Adipocyte (in vitro differentiated cells): ENCODE measurements at regions not wholly inside any gene's neighbourhood (a gene's known extent, or its start where the extent isn't known, plus 50 kb on each side); places are given as distances from the start of the nearest gene placed in this dataset.

Experiments
- DNase-seq: peaks from one replicate; pipeline ENCODE4 v3.0.0-alpha.2; 2015; ENCODE audit warnings: low read depth
- H3K27me3 ChIP-seq: replicated peaks from 2 replicates; pipeline ENCODE4 v1.7.0; 2013; ENCODE audit warnings: mild to moderate bottlenecking, low read length, moderate library complexity; ENCODE audit not compliant: control insufficient read depth, insufficient read depth
- H3K36me3 ChIP-seq: 2 replicates; pipeline ENCODE4 v1.7.0; 2013; ENCODE audit warnings: low read length, mild to moderate bottlenecking, moderate library complexity; ENCODE audit not compliant: control insufficient read depth, insufficient read depth, severe bottlenecking
- H3K4me1 ChIP-seq: 2 replicates; pipeline ENCODE4 v1.7.0; 2013; ENCODE audit warnings: mild to moderate bottlenecking, low read length, moderate library complexity; ENCODE audit not compliant: control insufficient read depth, insufficient read depth
- H3K4me3 ChIP-seq: 2 replicates; pipeline ENCODE4 v1.7.0; 2013; ENCODE audit warnings: mild to moderate bottlenecking, low read length, moderate library complexity
- H3K9ac ChIP-seq: 2 replicates; pipeline ENCODE4 v1.7.0; 2013; ENCODE audit warnings: mild to moderate bottlenecking, low read length, moderate library complexity
- H3K9me3 ChIP-seq: 2 replicates; pipeline ENCODE4 v1.7.0; 2013; ENCODE audit warnings: mild to moderate bottlenecking, low read length, moderate library complexity; ENCODE audit not compliant: control insufficient read depth

DNA sequence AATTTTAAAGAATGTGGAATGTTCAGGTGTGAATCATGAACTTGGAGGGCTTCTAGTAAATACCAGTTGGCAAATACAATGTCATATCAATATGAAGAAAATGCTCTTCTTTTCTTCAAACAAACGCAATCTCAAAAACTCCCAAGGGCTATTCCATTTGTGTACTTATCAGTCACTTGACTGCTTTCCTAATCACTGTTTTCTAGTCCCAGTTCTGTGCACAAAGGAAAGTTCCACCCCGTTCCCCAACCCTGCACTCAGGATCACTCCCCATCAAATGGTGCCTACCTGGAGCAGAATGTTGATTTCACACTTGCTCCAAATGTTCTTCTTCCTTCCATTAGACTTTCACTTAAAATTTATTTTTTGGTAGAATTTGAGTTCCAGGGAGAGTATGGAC, 92.6 kb upstream of the RFC3 start:
- Histone ChIP-seq H3K27me3 (no peaks in the 10 kb centered on the region), H3K4me3 (no peak overlapping the region), H3K4me1 (peaks cover 28% of the 10 kb centered on the region), H3K9ac (no peak overlapping the region), H3K9me3 (no peaks in the 10 kb centered on the region), H3K36me3 (no peaks in the 10 kb centered on the region)
- DNase-seq: no peak

DNA sequence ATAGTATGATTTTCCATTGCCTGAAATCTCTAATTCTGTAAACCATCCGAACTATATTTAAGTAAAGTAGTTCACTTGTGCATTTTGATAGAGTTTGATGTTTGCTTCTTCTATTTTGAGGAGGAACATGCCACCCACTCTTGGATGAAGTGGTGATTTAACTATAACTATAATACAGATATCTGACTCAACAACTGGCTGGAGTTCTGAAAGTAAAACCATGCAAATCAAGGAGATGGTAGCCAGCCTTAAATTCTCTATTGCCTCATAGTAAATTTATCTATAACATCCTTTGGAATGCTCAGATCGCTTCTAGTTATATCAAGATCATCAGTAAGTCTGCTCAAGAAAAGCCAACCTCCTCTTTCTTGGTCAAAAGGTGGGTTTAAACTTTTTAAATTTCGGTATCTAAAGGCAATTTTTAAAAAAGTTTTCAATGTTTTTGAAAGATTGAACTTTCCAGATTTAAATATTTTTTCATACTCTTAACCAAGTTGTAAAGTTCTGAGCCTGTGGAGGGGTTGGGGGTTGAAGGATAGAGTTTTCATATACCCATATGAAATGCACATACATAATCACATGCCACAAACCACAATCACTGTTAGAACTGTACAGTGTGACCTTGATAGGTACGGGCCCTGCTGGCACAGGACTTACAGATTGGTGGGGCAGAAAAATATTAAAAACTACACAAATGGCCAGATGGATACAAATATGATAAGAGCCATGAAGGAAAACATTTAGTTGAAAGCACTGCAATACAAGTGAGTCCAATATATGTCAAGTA, 90.5 kb upstream of the RFC3 start:
- no peak overlapping the region for H3K4me3 ChIP-seq
- no peaks in the 10 kb centered on the region for H3K27me3 ChIP-seq
- no peaks in the 10 kb centered on the region for H3K36me3 ChIP-seq
- peak; percentile 36 for DNase-seq
- H3K9me3 ChIP-seq: no peaks in the 10 kb centered on the region
- H3K4me1 ChIP-seq: peaks cover 12% of the 10 kb centered on the region
- H3K9ac ChIP-seq: no peak overlapping the region

DNA sequence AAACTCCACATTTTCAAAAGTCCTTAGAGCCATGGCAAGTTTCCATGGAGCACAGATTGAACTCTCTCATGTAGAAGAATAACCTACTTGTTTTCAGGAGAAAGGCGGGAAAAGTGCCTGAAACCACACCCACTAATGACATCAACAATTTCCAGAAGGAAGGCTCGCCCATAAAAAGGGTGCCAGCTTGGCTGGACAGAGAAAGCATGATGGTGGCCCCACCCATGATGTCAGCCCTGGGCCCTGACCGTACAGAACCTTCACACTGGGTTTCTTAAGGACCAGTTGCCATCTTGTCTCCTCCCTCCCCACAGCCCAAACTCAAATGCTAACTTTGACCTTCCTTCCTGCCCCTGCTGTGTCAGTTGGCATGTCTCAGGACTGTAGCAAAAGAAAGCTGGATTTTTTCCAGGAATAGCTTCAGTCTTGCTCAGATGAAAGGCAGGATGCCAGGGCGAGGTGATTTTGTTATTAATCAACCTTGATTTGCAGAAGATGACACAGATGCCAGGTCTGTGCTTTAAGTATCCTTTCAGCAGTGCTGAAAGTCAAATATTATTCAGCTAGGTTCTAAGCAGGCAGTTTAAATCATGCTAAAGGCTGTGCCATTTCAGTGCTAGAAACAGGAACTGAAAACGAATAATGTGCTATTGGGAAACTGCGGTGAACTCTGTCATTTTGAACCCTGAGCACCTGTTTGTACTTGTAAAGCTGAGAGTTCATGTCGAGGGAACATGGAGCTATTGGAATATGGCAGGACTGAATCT, 89.5 kb upstream of the RFC3 start:
- no peak overlapping the region for H3K9ac ChIP-seq
- no peaks in the 10 kb centered on the region for H3K9me3 ChIP-seq
- H3K4me1 ChIP-seq: peaks cover 3% of the 10 kb centered on the region
- no peak for DNase-seq
- no peak overlapping the region for H3K4me3 ChIP-seq
- H3K36me3 ChIP-seq: no peaks in the 10 kb centered on the region
- H3K27me3 ChIP-seq: no peaks in the 10 kb centered on the region

DNA sequence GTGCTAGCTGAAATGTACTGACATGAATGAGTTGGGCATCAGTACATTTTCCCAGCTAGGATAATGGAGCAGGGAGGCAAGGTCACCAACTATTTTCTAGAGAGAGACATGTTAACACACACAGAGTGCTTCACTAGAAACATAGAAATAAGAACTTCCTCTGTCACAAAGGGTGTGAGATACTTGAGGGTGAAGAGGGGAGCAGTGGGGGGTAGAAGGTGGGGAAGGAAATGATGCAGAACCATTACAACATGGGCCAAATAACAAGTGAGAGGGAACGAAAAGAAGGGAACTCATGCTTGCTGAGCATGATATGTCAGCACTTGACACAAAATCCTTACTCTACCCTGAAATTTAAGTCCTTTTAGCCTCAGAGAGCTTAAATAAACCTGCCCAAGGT, 87.8 kb upstream of the RFC3 start:
- Histone ChIP-seq H3K9ac (no peak overlapping the region), H3K36me3 (no peaks in the 10 kb centered on the region), H3K4me1 (no peaks in the 10 kb centered on the region), H3K4me3 (no peak overlapping the region), H3K9me3 (no peaks in the 10 kb centered on the region), H3K27me3 (no peaks in the 10 kb centered on the region)
- no peak for DNase-seq

DNA sequence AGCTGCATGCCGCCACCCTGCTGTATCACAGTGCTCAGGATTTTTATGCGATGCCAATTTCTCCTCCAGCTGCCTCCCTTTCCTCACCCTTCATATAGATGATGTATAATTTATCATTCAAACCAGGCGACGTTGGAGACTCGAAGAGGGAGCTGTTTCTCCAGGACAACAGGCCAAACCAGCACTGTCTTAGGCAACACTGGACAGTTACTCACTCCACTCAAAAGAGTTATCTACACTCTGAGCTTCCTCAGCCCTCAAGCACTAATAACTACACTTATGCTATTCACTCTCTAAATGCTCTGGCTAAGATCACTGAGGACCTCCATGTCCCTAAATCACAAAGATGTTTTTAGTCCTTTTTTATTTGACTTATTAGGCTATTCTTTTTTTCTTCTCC, 87.3 kb upstream of the RFC3 start:
- DNase-seq: no peak
- H3K9ac ChIP-seq: no peak overlapping the region
- no peaks in the 10 kb centered on the region for H3K9me3 ChIP-seq
- H3K36me3 ChIP-seq: no peaks in the 10 kb centered on the region
- no peak overlapping the region for H3K4me3 ChIP-seq
- H3K4me1 ChIP-seq: no peaks in the 10 kb centered on the region
- H3K27me3 ChIP-seq: no peaks in the 10 kb centered on the region

DNA sequence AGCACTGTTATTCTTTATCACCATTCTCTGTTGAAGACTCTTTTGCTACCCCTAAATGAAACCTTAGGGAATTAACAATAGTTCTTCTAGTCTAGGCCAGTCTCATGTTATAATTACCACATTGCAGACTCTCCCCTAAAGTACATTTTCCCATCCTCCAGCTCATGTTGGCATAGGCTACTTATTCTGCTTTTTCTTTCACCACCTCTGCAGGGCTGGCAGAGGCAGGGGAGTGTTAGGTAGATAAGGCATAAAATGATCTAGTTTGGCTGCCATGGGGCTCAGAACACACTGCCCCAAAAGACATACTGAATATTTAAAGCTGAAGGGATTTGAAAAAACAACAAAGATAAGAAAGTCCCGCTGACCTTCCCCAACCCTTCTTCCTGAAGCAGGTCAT, 82.7 kb upstream of the RFC3 start:
- no peaks in the 10 kb centered on the region for H3K9me3 ChIP-seq
- H3K4me3 ChIP-seq: no peak overlapping the region
- H3K9ac ChIP-seq: no peak overlapping the region
- no peaks in the 10 kb centered on the region for H3K36me3 ChIP-seq
- peaks cover 6% of the 10 kb centered on the region for H3K27me3 ChIP-seq
- H3K4me1 ChIP-seq: peaks cover 9% of the 10 kb centered on the region
- DNase-seq: no peak

DNA sequence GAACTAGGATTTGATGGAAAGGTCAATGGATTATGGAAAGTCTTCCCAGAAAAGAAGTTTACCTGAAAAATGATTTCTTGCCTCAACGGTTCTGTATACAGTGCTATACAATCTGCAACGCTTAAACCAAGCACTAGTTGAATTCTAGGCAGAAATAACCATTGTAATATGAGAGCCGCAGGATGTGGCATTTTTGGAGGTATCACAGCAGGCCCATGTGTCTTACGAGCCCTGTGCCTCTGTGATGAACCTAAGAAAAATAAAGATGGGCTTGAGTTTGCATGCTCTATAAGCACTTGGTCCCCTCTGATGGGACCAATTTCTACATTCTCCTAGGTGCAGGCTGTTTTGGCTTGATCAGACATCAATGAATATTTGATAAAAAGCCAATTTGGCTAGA, 78.7 kb upstream of the RFC3 start:
- Histone ChIP-seq H3K4me1 (peaks cover 9% of the 10 kb centered on the region), H3K27me3 (peaks cover 7% of the 10 kb centered on the region), H3K36me3 (no peaks in the 10 kb centered on the region), H3K4me3 (no peak overlapping the region), H3K9me3 (no peaks in the 10 kb centered on the region), H3K9ac (no peak overlapping the region)
- no peak for DNase-seq

DNA sequence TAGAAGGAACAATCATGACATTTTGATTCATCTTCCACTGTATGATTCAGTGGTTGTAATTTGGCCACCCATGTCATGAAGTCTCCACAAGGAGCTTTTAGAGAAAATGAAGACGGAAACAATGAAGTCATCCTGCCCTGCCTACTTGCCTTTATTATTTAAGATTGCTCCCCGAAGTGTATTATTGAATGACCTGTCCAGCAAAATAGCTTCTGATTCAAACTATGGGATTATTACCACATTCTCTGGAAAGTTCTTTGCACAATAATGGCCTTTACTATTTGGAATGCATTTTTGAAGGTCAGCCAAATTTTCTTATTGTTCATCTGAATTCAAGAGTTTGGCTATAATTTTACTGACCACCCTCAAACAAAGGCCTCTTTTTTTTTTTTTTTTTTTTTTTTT, 77.8 kb upstream of the RFC3 start:
- H3K9me3 ChIP-seq: no peaks in the 10 kb centered on the region
- peaks cover 9% of the 10 kb centered on the region for H3K4me1 ChIP-seq
- H3K4me3 ChIP-seq: no peak overlapping the region
- no peaks in the 10 kb centered on the region for H3K36me3 ChIP-seq
- no peak overlapping the region for H3K9ac ChIP-seq
- peaks cover 14% of the 10 kb centered on the region for H3K27me3 ChIP-seq
- DNase-seq: peak; percentile 70

DNA sequence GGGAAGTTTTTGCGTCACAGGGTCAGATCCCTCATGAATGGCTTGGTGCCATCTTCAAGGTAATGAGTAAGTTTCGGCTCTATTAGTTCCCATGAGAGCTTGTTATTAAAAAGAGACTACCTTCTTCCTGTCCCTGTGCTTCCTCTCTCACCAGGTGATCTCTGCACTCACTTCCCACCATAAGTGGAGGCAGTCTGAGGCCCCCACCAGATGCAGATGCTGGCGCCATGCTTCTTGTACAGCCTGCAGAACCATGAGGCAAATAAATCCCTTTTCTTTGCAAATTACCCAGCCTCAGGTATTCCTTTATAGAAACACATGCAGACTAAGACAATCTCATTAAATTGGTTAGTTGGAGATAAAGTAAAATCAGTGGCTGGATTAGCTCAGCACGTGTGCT, 75.6 kb upstream of the RFC3 start:
- Histone ChIP-seq H3K4me3 (no peak overlapping the region), H3K9ac (no peak overlapping the region), H3K27me3 (peaks cover 14% of the 10 kb centered on the region), H3K9me3 (no peaks in the 10 kb centered on the region), H3K4me1 (peaks cover 9% of the 10 kb centered on the region), H3K36me3 (no peaks in the 10 kb centered on the region)
- no peak for DNase-seq

DNA sequence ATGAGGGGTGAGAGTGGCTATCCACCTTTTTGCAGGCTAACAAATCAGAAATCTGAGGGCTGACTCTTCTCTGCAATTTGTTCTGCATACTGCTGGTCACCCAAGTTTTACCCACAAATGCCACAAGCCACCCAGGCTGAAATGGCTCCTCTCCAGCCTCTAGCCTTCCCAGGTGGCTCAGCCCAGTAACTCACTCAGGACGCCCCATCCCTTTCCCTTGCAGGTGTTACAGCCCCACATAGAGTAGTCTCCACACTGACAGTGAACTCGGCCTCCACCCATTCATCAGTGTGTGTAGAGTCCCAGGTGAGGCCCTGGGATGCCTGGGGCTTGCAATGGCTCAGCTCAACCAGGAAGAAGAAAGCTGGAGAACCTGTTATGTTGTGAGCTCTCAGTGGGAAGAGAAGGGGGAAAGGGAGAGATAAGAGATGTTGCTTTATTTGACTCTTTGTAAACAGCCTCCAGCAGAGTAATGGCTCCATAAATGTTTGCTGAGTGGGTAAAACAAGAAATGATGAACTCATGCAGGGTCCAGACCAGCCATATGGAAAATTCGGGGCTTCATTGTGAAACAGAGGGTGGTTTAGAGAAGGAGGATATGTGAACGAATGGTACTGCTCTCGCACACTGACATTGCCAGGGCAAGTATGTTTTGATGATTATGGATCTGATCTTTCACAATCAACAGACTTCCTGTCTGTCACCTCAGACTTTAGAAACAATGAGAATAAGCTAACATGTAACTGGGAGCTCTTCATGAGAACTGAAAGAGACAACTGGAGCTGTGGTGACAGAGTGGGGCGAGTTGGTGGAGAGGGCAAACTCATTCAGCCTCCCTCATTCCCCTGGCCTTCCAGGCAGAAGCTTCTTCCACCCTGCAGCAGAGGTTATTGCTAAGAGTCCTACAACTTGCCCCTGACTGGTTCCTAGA, 74.2 kb upstream of the RFC3 start:
- Histone ChIP-seq H3K9ac (no peak overlapping the region), H3K4me1 (peaks cover 9% of the 10 kb centered on the region), H3K9me3 (no peaks in the 10 kb centered on the region), H3K27me3 (peaks cover 7% of the 10 kb centered on the region), H3K36me3 (no peaks in the 10 kb centered on the region), H3K4me3 (no peak overlapping the region)
- DNase-seq: no peak
